WERI-Rb-1 (cell line): ENCODE measurements at regions not wholly inside any gene's neighbourhood (a gene's known extent, or its start where the extent isn't known, plus 50 kb on each side); places are given as distances from the start of the nearest gene placed in this dataset.

Experiments
- DNase-seq: peaks from one replicate; pipeline ENCODE4 v3.0.0-alpha.2; 2020
- H3K27ac ChIP-seq: fragments of 250-450 bp; sonication (Bioruptor Pico); 2 replicates; pipeline ENCODE4 v1.5.1; 2020; ENCODE audit warnings: mild to moderate bottlenecking, moderate library complexity
- H3K27me3 ChIP-seq: fragments of 250-450 bp; sonication (Bioruptor Pico); 2 replicates; pipeline ENCODE4 v1.5.1; 2021; ENCODE audit warnings: mild to moderate bottlenecking, low read depth, moderate library complexity; ENCODE audit not compliant: insufficient read depth, severe bottlenecking
- H3K36me3 ChIP-seq: fragments of 250-450 bp; sonication (Bioruptor Pico); 2 replicates; pipeline ENCODE4 v1.5.1; 2020; ENCODE audit warnings: mild to moderate bottlenecking, moderate library complexity
- H3K4me3 ChIP-seq: 2 replicates; pipeline ENCODE4 v1.5.1; 2011; ENCODE audit warnings: low read depth, mild to moderate bottlenecking, control low read depth, low read length
- H3K9me3 ChIP-seq: fragments of 250-450 bp; sonication (Bioruptor Pico); 2 replicates; pipeline ENCODE4 v1.5.1; 2021; ENCODE audit warnings: mild to moderate bottlenecking, moderate library complexity; ENCODE audit not compliant: severe bottlenecking
- CTCF ChIP-seq: IDR thresholded peaks from 2 replicates; pipeline ENCODE4 v1.5.1; 2011; ENCODE audit warnings: low read depth, mild to moderate bottlenecking, control low read depth, inconsistent platforms, low read length

DNA sequence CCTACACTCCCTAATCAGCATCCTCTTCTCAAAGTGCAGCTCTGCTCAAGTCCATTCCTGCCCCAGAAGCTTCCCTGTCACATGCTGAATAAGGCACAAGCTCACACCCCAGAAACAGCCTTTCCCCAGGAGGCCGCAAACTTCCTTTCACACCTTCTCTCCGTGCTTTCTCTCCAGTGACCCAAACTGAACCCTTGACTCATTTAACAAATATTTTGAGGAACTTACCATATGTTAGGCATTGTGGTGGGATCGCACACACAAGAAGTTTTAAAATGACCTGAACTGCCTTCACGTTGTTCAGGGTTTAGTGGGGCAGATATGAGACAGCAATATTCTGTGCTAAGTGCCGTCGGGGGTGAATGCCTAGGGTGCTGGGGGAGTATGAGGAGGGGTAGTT, 161.3 kb downstream of the INSIG2 start:
- no peaks in the 10 kb centered on the region for H3K9me3 ChIP-seq
- peaks cover 81% of the 10 kb centered on the region for H3K27me3 ChIP-seq
- DNase-seq, result no peak
- H3K36me3 ChIP-seq, result no peaks in the 10 kb centered on the region
- no peak overlapping the region for H3K27ac ChIP-seq
- TF ChIP-seq CTCF, result no peak
- no peak overlapping the region for H3K4me3 ChIP-seq

DNA sequence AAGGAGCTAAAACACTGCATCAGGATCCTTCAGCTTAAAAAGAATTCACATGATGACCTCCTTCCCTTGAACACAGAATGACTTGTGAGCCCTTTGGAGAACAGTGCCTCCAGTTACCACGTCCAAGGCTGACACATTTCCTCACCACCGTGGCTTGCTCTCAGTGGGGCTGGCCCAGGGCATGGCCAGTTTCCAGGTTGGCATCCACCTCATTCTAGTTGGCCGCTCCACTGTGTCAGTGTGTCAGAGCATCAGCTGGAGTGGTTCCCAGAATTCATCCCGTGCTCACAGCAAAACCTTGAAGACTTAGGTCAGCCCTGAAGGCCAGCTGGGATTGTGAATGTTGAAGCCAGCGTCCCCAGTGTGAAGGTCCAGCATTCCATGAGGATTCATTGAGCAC, 158.5 kb downstream of the INSIG2 start:
- Histone ChIP-seq H3K4me3 (no peak overlapping the region), H3K27ac (no peak overlapping the region), H3K27me3 (peaks cover 88% of the 10 kb centered on the region), H3K36me3 (no peaks in the 10 kb centered on the region), H3K9me3 (no peaks in the 10 kb centered on the region)
- no peak for TF ChIP-seq CTCF
- no peak for DNase-seq

- H3K27me3 ChIP-seq, result peaks cover 90% of the 10 kb centered on the region
- DNase-seq, result no peak
- no peaks in the 10 kb centered on the region for H3K9me3 ChIP-seq
- no peak for TF ChIP-seq CTCF
- no peak overlapping the region for H3K27ac ChIP-seq
- H3K4me3 ChIP-seq, result no peak overlapping the region
- H3K36me3 ChIP-seq, result no peaks in the 10 kb centered on the region
Measured at GRCh38 chr2:118246079-118246478, 157.8 kb downstream of the INSIG2 start.

DNA sequence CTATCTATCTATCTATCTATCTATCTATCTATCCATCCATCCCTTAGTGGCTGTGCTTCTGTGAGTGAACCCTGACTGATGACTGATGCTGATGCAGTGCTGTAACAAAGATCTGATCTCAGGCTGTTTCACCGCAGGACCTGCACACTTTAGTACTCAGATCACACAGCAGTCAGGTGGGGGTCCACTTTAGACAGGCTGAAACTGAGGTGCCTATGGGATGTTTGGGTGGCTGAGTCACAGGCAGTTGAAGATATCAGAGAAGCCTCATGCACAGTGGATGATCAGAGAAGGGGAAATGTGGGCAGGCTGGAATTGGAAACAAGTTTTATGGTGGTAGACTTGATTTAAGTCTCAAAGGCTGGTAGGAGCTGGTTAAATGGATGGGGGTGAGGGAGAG, 156.4 kb downstream of the INSIG2 start:
- no peaks in the 10 kb centered on the region for H3K9me3 ChIP-seq
- no peaks in the 10 kb centered on the region for H3K36me3 ChIP-seq
- H3K27ac ChIP-seq, result no peak overlapping the region
- peaks cover 88% of the 10 kb centered on the region for H3K27me3 ChIP-seq
- no peak for TF ChIP-seq CTCF
- H3K4me3 ChIP-seq, result no peak overlapping the region
- no peak for DNase-seq

- no peak for DNase-seq
- Histone ChIP-seq H3K9me3 (peaks cover 2% of the 10 kb centered on the region), H3K27me3 (peaks cover 87% of the 10 kb centered on the region), H3K4me3 (no peak overlapping the region), H3K36me3 (no peaks in the 10 kb centered on the region), H3K27ac (no peak overlapping the region)
- TF ChIP-seq CTCF, result no peak
Measured at GRCh38 chr2:118243031-118243430, 154.8 kb downstream of the INSIG2 start.

- H3K9me3 ChIP-seq, result peaks cover 2% of the 10 kb centered on the region
- no peak overlapping the region for H3K27ac ChIP-seq
- no peaks in the 10 kb centered on the region for H3K36me3 ChIP-seq
- peaks cover 90% of the 10 kb centered on the region for H3K27me3 ChIP-seq
- TF ChIP-seq CTCF, result no peak
- no peak overlapping the region for H3K4me3 ChIP-seq
- no peak for DNase-seq
Measured at GRCh38 chr2:118242216-118242615, 153.9 kb downstream of the INSIG2 start.
